NCI-H526 treated with DMSO at 0.1 percent for 48 hours (cell line): ENCODE measurements at regions not wholly inside any gene's neighbourhood (a gene's known extent, or its start where the extent isn't known, plus 50 kb on each side); places are given as distances from the start of the nearest gene placed in this dataset.

ENCODE experiments used
- DNase-seq: peaks from one replicate; lab custom pipeline; 2025; lab: John Stamatoyannopoulos, UW

GRCh38 chr18:25873833-25874232 lies 216.6 kb downstream of the SS18 start:
- no peak for DNase-seq

GRCh38 chr18:25866331-25866730 lies 224.1 kb downstream of the SS18 start:
- DNase-seq = no peak

GRCh38 chr18:25862881-25863600 lies 227.4 kb downstream of the SS18 start:
- no peak for DNase-seq

- DNase-seq = no peak
Measured at GRCh38 chr18:25853691-25854433, 236.6 kb downstream of the SS18 start.

- no peak for DNase-seq
Measured at GRCh38 chr18:25843791-25844190, 246.6 kb downstream of the SS18 start.

- no peak for DNase-seq
Measured at GRCh38 chr18:25842665-25843064, 247.7 kb downstream of the SS18 start.

- DNase-seq = no peak
Measured at GRCh38 chr18:25834061-25834460, 256.4 kb downstream of the SS18 start.

GRCh38 chr18:25832001-25832604 lies 258.3 kb downstream of the SS18 start:
- DNase-seq = peak; percentile 19

GRCh38 chr18:25831301-25831701 lies 259.1 kb downstream of the SS18 start:
- no peak for DNase-seq

- DNase-seq = no peak
Measured at GRCh38 chr18:25830787-25831186, 259.6 kb downstream of the SS18 start.

- DNase-seq = no peak
Measured at GRCh38 chr18:25827961-25828561, 262.4 kb downstream of the SS18 start.

- no peak for DNase-seq
Measured at GRCh38 chr18:25827228-25827627, 263.2 kb downstream of the SS18 start.

- no peak for DNase-seq
Measured at GRCh38 chr18:25826823-25827222, 263.6 kb downstream of the SS18 start.

- no peak for DNase-seq
Measured at GRCh38 chr18:25825979-25826776, 264.2 kb downstream of the SS18 start.

GRCh38 chr18:25825056-25825455 lies 265.4 kb downstream of the SS18 start:
- no peak for DNase-seq

GRCh38 chr18:25819746-25820363 lies 270.6 kb downstream of the SS18 start:
- no peak for DNase-seq

GRCh38 chr18:25818505-25818904 lies 271.9 kb downstream of the SS18 start:
- no peak for DNase-seq

GRCh38 chr18:25817546-25818237 lies 272.7 kb downstream of the SS18 start:
- no peak for DNase-seq

- no peak for DNase-seq
Measured at GRCh38 chr18:25815659-25816058, 274.8 kb downstream of the SS18 start.

- DNase-seq = no peak
Measured at GRCh38 chr18:25814841-25815458, 275.5 kb downstream of the SS18 start.
